ENCODE measurements at regions not wholly inside any gene's neighbourhood (a gene's known extent, or its start where the extent isn't known, plus 50 kb on each side); places are given as distances from the start of the nearest gene placed in this dataset.

DNA sequence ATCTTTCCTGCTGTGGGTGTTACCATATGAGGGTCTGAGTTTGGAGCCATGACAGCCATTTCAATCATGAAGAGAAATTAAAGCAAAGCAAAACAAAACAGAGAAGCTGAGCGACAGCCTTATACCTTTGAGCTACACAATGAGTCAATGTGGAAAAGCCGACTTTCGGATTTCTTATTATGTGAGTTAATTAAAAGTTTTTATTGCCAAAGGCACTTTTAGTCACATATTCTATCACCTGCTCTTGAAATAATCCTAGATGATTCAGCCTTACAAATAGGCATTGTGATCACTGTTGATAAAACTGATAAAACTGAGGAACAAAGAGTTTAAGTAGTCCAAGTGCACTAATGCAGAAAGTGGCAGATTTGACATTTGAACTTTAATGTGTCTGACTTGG, 381.9 kb upstream of the TENM4 start:
- in situ Hi-C loops (cut with MboI; ENCODE audit: low sequenced_read_pairs) = no loop called here

More for the DNA sequence above, 381.9 kb upstream of the TENM4 start:
- no peak overlapping the region for H3K18ac ChIP-seq (ENCODE audit: low read depth, low read length)
- no peaks in the 10 kb centered on the region for H3K27me3 ChIP-seq (ENCODE audit: control insufficient read depth, insufficient read depth, low read length)
- H3K9me1 ChIP-seq (ENCODE audit: insufficient read depth, low read length) = no peaks in the 10 kb centered on the region
- H3K9me3 ChIP-seq (ENCODE audit: control insufficient read depth, insufficient read depth, low read length) = no peaks in the 10 kb centered on the region
- WGBS, 2 experiments (ENCODE audit: extremely low coverage in 2 of 2, insufficient read length in 1 of 2) = no CpG with 5 or more reads among the region's 3 CpGs
- H3K27ac ChIP-seq (ENCODE audit: insufficient read depth, low read length) = no peak overlapping the region
- H2BK5ac ChIP-seq (ENCODE audit: low read depth, low read length, poor library complexity, severe bottlenecking) = no peak overlapping the region
- ATAC-seq (ENCODE audit: low read depth) (no peak), DNase-seq (no peak)
- H4K20me1 ChIP-seq (ENCODE audit: insufficient read depth, low read length) = no peaks in the 10 kb centered on the region
- H3K4me2 ChIP-seq (ENCODE audit: low read depth, low read length) = no peak overlapping the region
- H2BK120ac ChIP-seq (ENCODE audit: low read depth, low read length) = no peak overlapping the region
- H3K14ac ChIP-seq (replicated peaks; ENCODE audit: low read depth, low read length) = no peak overlapping the region
- no peak overlapping the region for H3K56ac ChIP-seq (ENCODE audit: extremely low read depth, insufficient read depth, low read length)
- dilution Hi-C loops (cut with HindIII; ENCODE audit: low sequenced_read_pairs, unreplicated experiment) = no loop called here
- H2BK15ac ChIP-seq (ENCODE audit: low read depth, low read length) = no peak overlapping the region
- H2AK5ac ChIP-seq (ENCODE audit: low read depth, low read length) = no peak overlapping the region
- no peak overlapping the region for H3K9ac ChIP-seq (ENCODE audit: low read depth, low read length)
- H4K8ac ChIP-seq (ENCODE audit: low read depth in 2 of 2, low read length in 2 of 2) = no peak overlapping the region
- no peak overlapping the region for H2BK20ac ChIP-seq (ENCODE audit: low read depth, low read length)
- no TSS peak for BruUV-seq (replicated peaks)
- H3K4me3 ChIP-seq (ENCODE audit: insufficient read depth, low read depth, low read length) = no peak overlapping the region
- CTCF ChIA-PET = no interaction called here
- H3K79me1 ChIP-seq (ENCODE audit: low read depth in 1 of 2, low read length in 2 of 2) = no peaks in the 10 kb centered on the region
- no peaks in the 10 kb centered on the region for H3K36me3 ChIP-seq (ENCODE audit: control insufficient read depth, insufficient read depth, low read length)
- no peaks in the 10 kb centered on the region for H3K4me1 ChIP-seq (ENCODE audit: control insufficient read depth, insufficient read depth, low read length)
- intact Hi-C loops (cut with micrococcal nuclease) = no loop called here
- no peak overlapping the region for H2AFZ ChIP-seq (replicated peaks; ENCODE audit: low read length, poor library complexity)
- POLR2A ChIA-PET (ENCODE audit: unreplicated experiment) = no interaction called here
- H3K23ac ChIP-seq (ENCODE audit: low read depth, low read length) = no peak overlapping the region
- H3K4ac ChIP-seq (ENCODE audit: low read depth, low read length) = no peak overlapping the region
- TF ChIP-seq MXI1 (IDR thresholded peaks at IDR 0.05; ENCODE audit: borderline replicate concordance, low read depth, low read length) (no peak), SMC3 (IDR thresholded peaks at IDR 0.05; ENCODE audit: low read depth, low read length) (no peak), RFX5 (IDR thresholded peaks at IDR 0.05; ENCODE audit: low read depth, low read length) (no peak), NFE2L2 (IDR thresholded peaks at IDR 0.05; ENCODE audit: low read depth, low read length) (no peak), CHD1 (IDR thresholded peaks at IDR 0.05; ENCODE audit: low read depth, low read length) (no peak), BHLHE40 (IDR thresholded peaks at IDR 0.05; ENCODE audit: low read depth, low read length) (no peak), POLR2A (IDR thresholded peaks at IDR 0.05; ENCODE audit: low read depth, low read length) (no peak), FOS (IDR thresholded peaks at IDR 0.05; ENCODE audit: low read depth, low read length) (no peak), RAD21 (IDR thresholded peaks at IDR 0.05; ENCODE audit: low read length) (no peak), RCOR1 (IDR thresholded peaks at IDR 0.05; ENCODE audit: insufficient replicate concordance, low read length) (no peak), CEBPB (IDR thresholded peaks at IDR 0.05; ENCODE audit: low read depth, low read length) (no peak), MAZ (IDR thresholded peaks at IDR 0.05; ENCODE audit: borderline replicate concordance, low read depth, low read length) (no peak), MAFK (IDR thresholded peaks at IDR 0.05; ENCODE audit: low read depth, low read length) (no peak)
- TF ChIP-seq, protein P1, sequence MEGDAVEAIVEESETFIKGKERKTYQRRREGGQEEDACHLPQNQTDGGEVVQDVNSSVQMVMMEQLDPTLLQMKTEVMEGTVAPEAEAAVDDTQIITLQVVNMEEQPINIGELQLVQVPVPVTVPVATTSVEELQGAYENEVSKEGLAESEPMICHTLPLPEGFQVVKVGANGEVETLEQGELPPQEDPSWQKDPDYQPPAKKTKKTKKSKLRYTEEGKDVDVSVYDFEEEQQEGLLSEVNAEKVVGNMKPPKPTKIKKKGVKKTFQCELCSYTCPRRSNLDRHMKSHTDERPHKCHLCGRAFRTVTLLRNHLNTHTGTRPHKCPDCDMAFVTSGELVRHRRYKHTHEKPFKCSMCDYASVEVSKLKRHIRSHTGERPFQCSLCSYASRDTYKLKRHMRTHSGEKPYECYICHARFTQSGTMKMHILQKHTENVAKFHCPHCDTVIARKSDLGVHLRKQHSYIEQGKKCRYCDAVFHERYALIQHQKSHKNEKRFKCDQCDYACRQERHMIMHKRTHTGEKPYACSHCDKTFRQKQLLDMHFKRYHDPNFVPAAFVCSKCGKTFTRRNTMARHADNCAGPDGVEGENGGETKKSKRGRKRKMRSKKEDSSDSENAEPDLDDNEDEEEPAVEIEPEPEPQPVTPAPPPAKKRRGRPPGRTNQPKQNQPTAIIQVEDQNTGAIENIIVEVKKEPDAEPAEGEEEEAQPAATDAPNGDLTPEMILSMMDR (conservative IDR thresholded peaks at IDR 0.05; ENCODE audit: low read depth, low read length) = no peak
- TF ChIP-seq, protein P2, sequence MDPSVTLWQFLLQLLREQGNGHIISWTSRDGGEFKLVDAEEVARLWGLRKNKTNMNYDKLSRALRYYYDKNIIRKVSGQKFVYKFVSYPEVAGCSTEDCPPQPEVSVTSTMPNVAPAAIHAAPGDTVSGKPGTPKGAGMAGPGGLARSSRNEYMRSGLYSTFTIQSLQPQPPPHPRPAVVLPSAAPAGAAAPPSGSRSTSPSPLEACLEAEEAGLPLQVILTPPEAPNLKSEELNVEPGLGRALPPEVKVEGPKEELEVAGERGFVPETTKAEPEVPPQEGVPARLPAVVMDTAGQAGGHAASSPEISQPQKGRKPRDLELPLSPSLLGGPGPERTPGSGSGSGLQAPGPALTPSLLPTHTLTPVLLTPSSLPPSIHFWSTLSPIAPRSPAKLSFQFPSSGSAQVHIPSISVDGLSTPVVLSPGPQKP (IDR thresholded peaks at IDR 0.05; ENCODE audit: borderline replicate concordance, low read depth, low read length) = no peak
- TF ChIP-seq, protein P3, sequence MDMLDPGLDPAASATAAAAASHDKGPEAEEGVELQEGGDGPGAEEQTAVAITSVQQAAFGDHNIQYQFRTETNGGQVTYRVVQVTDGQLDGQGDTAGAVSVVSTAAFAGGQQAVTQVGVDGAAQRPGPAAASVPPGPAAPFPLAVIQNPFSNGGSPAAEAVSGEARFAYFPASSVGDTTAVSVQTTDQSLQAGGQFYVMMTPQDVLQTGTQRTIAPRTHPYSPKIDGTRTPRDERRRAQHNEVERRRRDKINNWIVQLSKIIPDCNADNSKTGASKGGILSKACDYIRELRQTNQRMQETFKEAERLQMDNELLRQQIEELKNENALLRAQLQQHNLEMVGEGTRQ (IDR thresholded peaks at IDR 0.05; ENCODE audit: low read depth, low read length) = no peak
- H2AK9ac ChIP-seq (replicated peaks; ENCODE audit: low read depth, low read length, poor library complexity) = no peak overlapping the region
- H4K91ac ChIP-seq (ENCODE audit: insufficient read depth, low read depth, low read length) = no peak overlapping the region
- no peak overlapping the region for H4K5ac ChIP-seq (ENCODE audit: low read depth, low read length)
